ENCODE measurements at regions not wholly inside any gene's neighbourhood (a gene's known extent, or its start where the extent isn't known, plus 50 kb on each side); places are given as distances from the start of the nearest gene placed in this dataset.

- 97% methylated on average over 2 of the region's 2 CpGs; no CpG with 5 or more reads in 1 of the 2 experiments for WGBS, 2 experiments (ENCODE audit: extremely low coverage in 1 of 2, insufficient coverage in 1 of 2, insufficient read length in 1 of 2, insufficient replicate concordance in 2 of 2, low coverage in 1 of 2, low lambda C conversion rate in 2 of 2, missing lambda C conversion rate in 1 of 2)
- CTCF ChIA-PET (ENCODE audit: partially characterized antibody) = interaction anchor here (1.0 kb wide), 1 partner anchor 148 kb away, joined by 3 read pairs; no protein-coding TSS in a partner anchor
- Histone ChIP-seq H2BK12ac (ENCODE audit: low read depth, low read length) (no peak overlapping the region), H3K23me2 (ENCODE audit: low read depth, low read length) (no peaks in the 10 kb centered on the region), H3K79me2 (ENCODE audit: control insufficient read depth in 1 of 2, insufficient read depth in 2 of 2, low read length in 2 of 2) (no peaks in the 10 kb centered on the region), H3K4me1 (replicated peaks in 1 of 4; ENCODE audit: control insufficient read depth in 3 of 4, insufficient read depth in 4 of 4, low read length in 3 of 4) (peaks cover 2 to 5% (median 4%) of the 10 kb centered on the region in 4 experiments; a peak in 4 of 7 replicates), H3K9me3 (ENCODE audit: insufficient read depth in 2 of 2, low read depth in 1 of 2, low read length in 1 of 2) (no peaks in the 10 kb centered on the region), H2BK5ac (ENCODE audit: low read depth, low read length) (no peak overlapping the region), H3K4ac (replicated peaks; ENCODE audit: insufficient read length, low read depth, low read length) (no peak overlapping the region), H3K36me3 (ENCODE audit: control insufficient read depth in 2 of 4, insufficient read depth in 4 of 4, low read length in 3 of 4) (no peaks in the 10 kb centered on the region), H3K27ac (ENCODE audit: low read depth, low read length) (no peak overlapping the region), H3K9ac (replicated peaks in 1 of 4; ENCODE audit: extremely low read depth in 1 of 4, low read depth in 3 of 4, low read length in 3 of 4) (no peak overlapping the region), H2BK15ac (ENCODE audit: low read length) (no peak overlapping the region), H3K79me1 (ENCODE audit: low read depth, low read length) (no peaks in the 10 kb centered on the region), H2BK120ac (replicated peaks; ENCODE audit: low read depth, low read length) (no peak overlapping the region), H2AK5ac (ENCODE audit: low read depth, low read length) (no peak overlapping the region), H3K4me2 (ENCODE audit: insufficient read depth in 1 of 2, low read depth in 2 of 2, low read length in 2 of 2) (no peak overlapping the region), H4K20me1 (replicated peaks in 1 of 2; ENCODE audit: control insufficient read depth in 1 of 2, insufficient read depth in 2 of 2, low read length in 2 of 2) (no peaks in the 10 kb centered on the region), H3K56ac (replicated peaks; ENCODE audit: insufficient read length, low read depth, low read length) (no peak overlapping the region), H2BK20ac (ENCODE audit: low read length) (no peak overlapping the region), H2AFZ (ENCODE audit: low read length) (no peak overlapping the region), H4K5ac (ENCODE audit: insufficient read length, low read depth, low read length) (no peak overlapping the region), H3K23ac (ENCODE audit: insufficient read length) (no peak overlapping the region), H3K14ac (ENCODE audit: insufficient read length) (no peak overlapping the region), H3K27me3 (replicated peaks in 1 of 4; ENCODE audit: control insufficient read depth in 3 of 4, extremely low read depth in 1 of 4, insufficient read depth in 3 of 4, low read length in 3 of 4) (no peaks in the 10 kb centered on the region; a peak in 1 of 7 replicates), H3K18ac (ENCODE audit: extremely low read depth, low read length) (no peak overlapping the region), H4K8ac (ENCODE audit: extremely low read depth, insufficient read depth, low read length) (no peak overlapping the region), H4K91ac (replicated peaks; ENCODE audit: insufficient read length, low read length) (no peak overlapping the region), H3K4me3 (ENCODE audit: extremely low read depth in 1 of 4, insufficient read depth in 2 of 4, low read depth in 3 of 4, low read length in 4 of 4) (no peak overlapping the region)
- TF ChIP-seq ZNF274 (IDR thresholded peaks at IDR 0.05; ENCODE audit: borderline replicate concordance, extremely low read depth, low read length) = no peak
- TF ChIP-seq KDM4A (IDR thresholded peaks at IDR 0.05; ENCODE audit: low read depth, low read length, severe bottlenecking) = no peak
- TF ChIP-seq GTF2F1 (IDR thresholded peaks at IDR 0.05; ENCODE audit: borderline replicate concordance, low read depth, low read length) = no peak
- TF ChIP-seq, protein P1, sequence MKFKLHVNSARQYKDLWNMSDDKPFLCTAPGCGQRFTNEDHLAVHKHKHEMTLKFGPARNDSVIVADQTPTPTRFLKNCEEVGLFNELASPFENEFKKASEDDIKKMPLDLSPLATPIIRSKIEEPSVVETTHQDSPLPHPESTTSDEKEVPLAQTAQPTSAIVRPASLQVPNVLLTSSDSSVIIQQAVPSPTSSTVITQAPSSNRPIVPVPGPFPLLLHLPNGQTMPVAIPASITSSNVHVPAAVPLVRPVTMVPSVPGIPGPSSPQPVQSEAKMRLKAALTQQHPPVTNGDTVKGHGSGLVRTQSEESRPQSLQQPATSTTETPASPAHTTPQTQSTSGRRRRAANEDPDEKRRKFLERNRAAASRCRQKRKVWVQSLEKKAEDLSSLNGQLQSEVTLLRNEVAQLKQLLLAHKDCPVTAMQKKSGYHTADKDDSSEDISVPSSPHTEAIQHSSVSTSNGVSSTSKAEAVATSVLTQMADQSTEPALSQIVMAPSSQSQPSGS (IDR thresholded peaks at IDR 0.05; ENCODE audit: low read length) = no peak
- FAIRE-seq (no peak), DNase-seq (ENCODE audit: low read depth in 1 of 2, low spot score in 2 of 2) (no peak)
- POLR2A ChIA-PET (ENCODE audit: partially characterized antibody) = no interaction called here
These were observed 100.6 kb upstream of the TOX3 start for GRCh38 chr16:52647588-52647987.
